CD4-positive, alpha-beta T cell treated with Interleukin-4 for 1 hour (primary cell): ENCODE measurements at regions not wholly inside any gene's neighbourhood (a gene's known extent, or its start where the extent isn't known, plus 50 kb on each side); places are given as distances from the start of the nearest gene placed in this dataset.

ENCODE experiments used
- DNase-seq, 2 donors: peaks; one replicate each; pipeline ENCODE4 v3.0.0-alpha.2; 2020 to 2022

GRCh38 chr5:32503261-32503660 lies 58.7 kb upstream of the ZFR start:
- no peak for DNase-seq

GRCh38 chr5:32501071-32502002 lies 56.8 kb upstream of the ZFR start:
- DNase-seq, result no peak

GRCh38 chr5:32500181-32500580 lies 55.6 kb upstream of the ZFR start:
- no peak for DNase-seq

- no peak for DNase-seq
Observed at GRCh38 chr5:32499261-32499660, 54.7 kb upstream of the ZFR start.

DNA sequence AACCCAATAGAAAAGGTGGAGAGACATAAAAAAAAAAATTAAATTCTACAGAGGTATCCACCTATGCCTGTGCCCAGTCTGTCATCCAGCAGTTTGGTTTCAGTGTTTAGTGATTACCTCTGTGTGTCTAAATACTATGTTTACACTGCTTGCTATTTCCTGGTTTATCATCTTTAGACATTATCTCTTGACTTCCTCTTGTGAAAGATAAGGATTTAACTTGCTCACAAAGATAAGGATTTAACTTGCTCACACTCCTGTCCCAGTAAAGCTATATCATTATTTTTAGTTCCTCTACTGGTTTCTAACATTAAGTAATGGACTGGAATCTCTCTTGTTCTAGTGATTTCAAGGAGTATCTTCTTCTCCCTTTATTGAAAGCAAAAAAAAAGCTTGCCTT lies 53.9 kb upstream of the ZFR start:
- no peak for DNase-seq

- no peak for DNase-seq
Observed at GRCh38 chr5:32496104-32496503, 51.6 kb upstream of the ZFR start.

DNA sequence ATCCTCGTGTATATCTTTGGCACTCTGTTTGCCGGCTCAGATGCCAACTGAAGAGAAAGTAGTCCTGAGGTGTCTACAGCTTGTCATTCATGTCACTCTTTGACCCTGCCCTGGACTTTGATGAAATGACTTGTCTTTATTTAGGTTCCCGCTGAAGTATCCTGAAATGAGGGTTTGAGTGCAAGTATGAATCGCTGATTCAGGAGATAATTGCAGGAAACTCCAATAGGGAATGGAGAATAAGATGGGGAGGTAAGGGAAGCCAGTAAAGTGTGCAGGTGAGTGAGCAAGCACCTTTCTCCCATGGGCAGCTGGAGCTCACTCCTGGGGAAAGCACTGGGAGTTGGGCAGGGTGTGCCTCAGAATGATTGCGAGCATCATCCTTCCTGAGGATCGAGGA lies 50.3 kb upstream of the ZFR start:
- DNase-seq, result no peak
